Stomach (tissue), 8 donors: ENCODE measurements at regions not wholly inside any gene's neighbourhood (a gene's known extent, or its start where the extent isn't known, plus 50 kb on each side); places are given as distances from the start of the nearest gene placed in this dataset.

Experiments used
- DNase-seq, 2 donors: peaks; one replicate each; pipeline versions ENCODE4 v3.0.0 to v3.0.0-alpha.2; 2013 to 2019
- H3K27ac ChIP-seq, 5 donors: fragments of 200-600 bp in 4 of 5; sonication (generic) in 4 of 5; one replicate each; pipeline ENCODE4 v1.5.1; 2013 to 2019; ENCODE audit warnings: mild to moderate bottlenecking in 1 of 5, moderate library complexity in 1 of 5
- H3K27me3 ChIP-seq, 3 donors: fragments of 200-600 bp; sonication (generic); one replicate each; pipeline ENCODE4 v1.5.1; 2017 to 2019; ENCODE audit warnings: mixed run types in 1 of 3
- H3K36me3 ChIP-seq, 4 donors: fragments of 200-600 bp; sonication (generic); 1 replicate in 3 of 4; 2 replicates in 1 of 4; pipeline ENCODE4 v1.5.1; 2016 to 2019
- H3K4me1 ChIP-seq, 4 donors: fragments of 200-600 bp; sonication (generic); one replicate each; pipeline ENCODE4 v1.5.1; 2016 to 2019
- H3K4me3 ChIP-seq, 4 donors: fragments of 200-600 bp; sonication (generic) in 3 of 4; one replicate each; pipeline ENCODE4 v1.5.1; 2016 to 2019; ENCODE audit warnings: mild to moderate bottlenecking in 1 of 4
- H3K9me3 ChIP-seq, 4 donors: fragments of 200-600 bp; sonication (generic); one replicate each; pipeline ENCODE4 v1.5.1; 2016 to 2019
- EP300 ChIP-seq: sonication (generic); formaldehyde crosslinking; IDR thresholded peaks from one replicate; pipeline ENCODE4 v1.6.1; 2017; ENCODE audit warnings: antibody characterized with exemption
- POLR2A ChIP-seq, 4 donors: fragments of 450-650 bp; IDR thresholded peaks; one replicate each; pipeline ENCODE4 v1.6.1; 2016; ENCODE audit warnings: antibody characterized with exemption in 4 of 4, control low read depth in 2 of 4, mild to moderate bottlenecking in 1 of 4, moderate library complexity in 1 of 4
- POLR2AphosphoS5 ChIP-seq, 3 donors: sonication (generic); formaldehyde crosslinking; IDR thresholded peaks; one replicate each; pipeline ENCODE4 v1.6.1; 2016; ENCODE audit warnings: antibody characterized with exemption in 3 of 3
- WGBS, 5 donors: extraction: QIAGEN DNeasy Blood & Tissue Kit in 3 of 5; methylation state at CpG; one replicate each; pipeline versions ENCODE4 v1.1.5 to v1.1.7; 2013 to 2018; 5-methylcytosine and 5-hydroxymethylcytosine counted together
- intact Hi-C: fragments of 100-400 bp; cut with DNase I; formaldehyde crosslinking; loops from one replicate; pipeline ENCODE4 v1.15.1; 2023; ENCODE audit warnings: low total_unique reads
- TF ChIP-seq, protein P1 (sequence below), 7 experiments: fragments of 450-650 bp in 4 of 7; fragments of 200-600 bp in 3 of 7; sonication (generic) in 3 of 7; IDR thresholded peaks; one replicate each; pipeline ENCODE4 v1.5.1; 2016 to 2019; ENCODE audit warnings: antibody characterized with exemption in 7 of 7, control low read depth in 2 of 7, mild to moderate bottlenecking in 1 of 7
- donor health status: healthy with polysubstance abuse.
- donor health status: Bipolar disorder and iron deficiency.
- donor health status: healthy.

DNA sequence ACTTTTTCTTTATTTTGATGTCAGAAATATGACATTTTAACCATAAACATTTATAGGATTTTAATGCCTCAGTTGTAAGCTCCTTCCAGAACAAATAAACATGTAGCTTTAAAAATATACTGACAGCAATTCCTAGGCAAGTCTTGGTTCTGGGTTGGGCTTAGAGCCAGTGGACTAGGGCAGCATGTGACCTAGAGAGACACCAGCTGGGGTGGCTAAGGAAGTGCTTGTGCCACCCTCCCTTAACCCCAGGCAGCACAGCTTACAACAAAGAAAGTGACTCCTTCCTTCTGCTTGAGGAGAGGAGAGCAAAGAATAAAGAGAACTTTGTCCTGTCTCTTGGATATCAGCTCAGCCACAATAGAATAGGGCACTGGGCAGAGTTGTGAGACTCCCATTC, 61.6 kb upstream of the KTN1 start:
- H3K4me1 ChIP-seq, result no peaks in the 10 kb centered on the region
- intact Hi-C loops, result no loop called here
- DNase-seq, result no peak
- H3K27ac ChIP-seq, result no peak overlapping the region
- no peaks in the 10 kb centered on the region for H3K9me3 ChIP-seq
- no peaks in the 10 kb centered on the region for H3K27me3 ChIP-seq
- H3K4me3 ChIP-seq, result no peak overlapping the region
- TF ChIP-seq EP300 (no peak), POLR2A (IDR thresholded peaks at IDR 0.05) (no peak), POLR2AphosphoS5 (IDR thresholded peaks at IDR 0.05) (no peak)
- TF ChIP-seq, protein P1, sequence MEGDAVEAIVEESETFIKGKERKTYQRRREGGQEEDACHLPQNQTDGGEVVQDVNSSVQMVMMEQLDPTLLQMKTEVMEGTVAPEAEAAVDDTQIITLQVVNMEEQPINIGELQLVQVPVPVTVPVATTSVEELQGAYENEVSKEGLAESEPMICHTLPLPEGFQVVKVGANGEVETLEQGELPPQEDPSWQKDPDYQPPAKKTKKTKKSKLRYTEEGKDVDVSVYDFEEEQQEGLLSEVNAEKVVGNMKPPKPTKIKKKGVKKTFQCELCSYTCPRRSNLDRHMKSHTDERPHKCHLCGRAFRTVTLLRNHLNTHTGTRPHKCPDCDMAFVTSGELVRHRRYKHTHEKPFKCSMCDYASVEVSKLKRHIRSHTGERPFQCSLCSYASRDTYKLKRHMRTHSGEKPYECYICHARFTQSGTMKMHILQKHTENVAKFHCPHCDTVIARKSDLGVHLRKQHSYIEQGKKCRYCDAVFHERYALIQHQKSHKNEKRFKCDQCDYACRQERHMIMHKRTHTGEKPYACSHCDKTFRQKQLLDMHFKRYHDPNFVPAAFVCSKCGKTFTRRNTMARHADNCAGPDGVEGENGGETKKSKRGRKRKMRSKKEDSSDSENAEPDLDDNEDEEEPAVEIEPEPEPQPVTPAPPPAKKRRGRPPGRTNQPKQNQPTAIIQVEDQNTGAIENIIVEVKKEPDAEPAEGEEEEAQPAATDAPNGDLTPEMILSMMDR (IDR thresholded peaks at IDR 0.05), result no peak
- H3K36me3 ChIP-seq, result no peaks in the 10 kb centered on the region

DNA sequence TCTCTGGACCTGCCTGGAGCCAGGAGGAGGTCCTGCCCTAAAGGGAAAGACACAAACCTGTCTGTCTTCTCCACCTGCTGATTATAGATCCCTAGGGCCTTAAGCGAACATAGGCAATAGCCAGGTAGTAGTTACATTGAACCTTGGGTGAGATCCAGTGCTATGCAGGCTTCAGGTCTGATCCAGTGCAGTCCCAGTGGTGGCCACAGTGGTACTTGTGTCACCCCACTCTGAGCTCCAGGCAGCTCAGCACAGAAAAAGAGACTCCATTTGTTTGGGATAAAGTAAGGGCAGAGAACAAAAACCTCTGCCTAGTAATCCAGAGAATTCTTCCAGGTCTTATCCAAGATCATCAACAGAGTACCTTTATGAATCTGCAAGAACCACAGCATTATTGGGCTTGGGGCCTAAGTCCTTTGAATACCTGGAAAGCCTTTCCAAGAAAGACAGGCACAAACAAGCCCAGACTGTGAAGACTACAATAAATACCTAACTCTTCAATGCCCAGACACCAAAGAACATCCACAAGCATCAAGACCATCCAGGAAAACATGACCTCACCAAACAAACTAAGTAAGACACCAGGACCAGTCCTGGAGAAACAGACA, 60.4 kb upstream of the KTN1 start:
- no peaks in the 10 kb centered on the region for H3K27me3 ChIP-seq
- intact Hi-C loops, result no loop called here
- H3K27ac ChIP-seq, result no peak overlapping the region
- no peaks in the 10 kb centered on the region for H3K36me3 ChIP-seq
- H3K4me1 ChIP-seq, result no peaks in the 10 kb centered on the region
- H3K9me3 ChIP-seq, result no peaks in the 10 kb centered on the region
- no peak for DNase-seq
- no peak overlapping the region for H3K4me3 ChIP-seq
- no peak for TF ChIP-seq POLR2A (IDR thresholded peaks at IDR 0.05)
- 83 to 98% (median 93%) methylated on average over 1 of the region's 1 CpG for WGBS, 5 donors

DNA sequence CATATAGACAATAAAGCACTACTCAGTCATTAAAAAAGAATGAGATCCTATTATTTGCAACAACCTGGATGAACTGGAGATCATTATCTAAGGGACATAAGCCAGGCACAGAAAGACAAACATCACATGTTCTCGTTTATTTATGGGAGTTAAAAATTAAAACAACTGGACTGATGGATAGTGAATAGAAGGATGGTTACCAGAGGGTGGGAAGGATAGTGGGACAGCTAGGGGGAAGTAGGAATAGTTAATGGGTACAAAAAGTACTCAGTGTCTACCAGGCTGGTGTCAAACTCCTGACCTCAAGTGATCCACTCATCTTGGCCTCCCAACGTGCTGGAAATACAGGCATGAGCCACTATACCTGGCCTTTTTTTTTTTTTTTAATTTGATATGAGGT, 56.7 kb upstream of the KTN1 start:
- Histone ChIP-seq H3K27me3 (no peaks in the 10 kb centered on the region), H3K36me3 (no peaks in the 10 kb centered on the region), H3K4me1 (no peaks in the 10 kb centered on the region), H3K27ac (no peak overlapping the region), H3K9me3 (no peaks in the 10 kb centered on the region), H3K4me3 (no peak overlapping the region)
- WGBS, 5 donors, result 71 to 82% (median 73%) methylated on average over 2 of the region's 2 CpGs
- intact Hi-C loops, result no loop called here
- DNase-seq, result no peak
- TF ChIP-seq EP300, result no peak
- no peak for TF ChIP-seq POLR2A (IDR thresholded peaks at IDR 0.05)
- no peak for TF ChIP-seq POLR2AphosphoS5 (IDR thresholded peaks at IDR 0.05)
- TF ChIP-seq, protein P1 (IDR thresholded peaks at IDR 0.05), result no peak
